H9 (cell line): ENCODE measurements at regions not wholly inside any gene's neighbourhood (a gene's known extent, or its start where the extent isn't known, plus 50 kb on each side); places are given as distances from the start of the nearest gene placed in this dataset.

Experiments
- DNase-seq: peaks from one replicate; pipeline ENCODE4 v3.0.0-alpha.2; 2017
- H2AFZ ChIP-seq: one replicate; pipeline ENCODE4 v1.6.1; 2013; ENCODE audit warnings: mild to moderate bottlenecking, low read length, control low read depth, moderate library complexity
- H2AK5ac ChIP-seq: 2 replicates; pipeline ENCODE4 v1.6.1; 2013; ENCODE audit warnings: low read length, control low read depth, mixed read lengths; ENCODE audit not compliant: insufficient read length
- H2BK120ac ChIP-seq: one replicate; pipeline ENCODE4 v1.6.1; 2013; ENCODE audit warnings: low read depth, mild to moderate bottlenecking, low read length, control low read depth, inconsistent platforms; ENCODE audit not compliant: poor library complexity, severe bottlenecking
- H2BK12ac ChIP-seq: 2 replicates; pipeline ENCODE4 v1.6.1; 2013; ENCODE audit warnings: low read length, control low read depth, mixed read lengths, low read depth; ENCODE audit not compliant: insufficient read length
- H2BK15ac ChIP-seq: 2 replicates; pipeline ENCODE4 v1.6.1; 2013; ENCODE audit warnings: low read depth, low read length, control low read depth
- H2BK20ac ChIP-seq: one replicate; pipeline ENCODE4 v1.6.1; 2013; ENCODE audit warnings: low read depth, mild to moderate bottlenecking, low read length, control low read depth, inconsistent platforms; ENCODE audit not compliant: poor library complexity, severe bottlenecking
- H2BK5ac ChIP-seq: 2 replicates; pipeline ENCODE4 v1.6.1; 2013; ENCODE audit warnings: low read length, control low read depth, mixed read lengths; ENCODE audit not compliant: insufficient read length
- H3K14ac ChIP-seq: 2 replicates; pipeline ENCODE4 v1.6.1; 2013; ENCODE audit warnings: low read length, control low read depth; ENCODE audit not compliant: insufficient read depth
- H3K18ac ChIP-seq: 2 replicates; pipeline ENCODE4 v1.6.1; 2013; ENCODE audit warnings: low read depth, mild to moderate bottlenecking, mixed read lengths, low read length, control low read depth; ENCODE audit not compliant: insufficient read length
- H3K23ac ChIP-seq: 2 replicates; pipeline ENCODE4 v1.6.1; 2013; ENCODE audit warnings: low read length, control low read depth, mixed read lengths, low read depth; ENCODE audit not compliant: insufficient read length
- H3K23me2 ChIP-seq: 2 replicates; pipeline ENCODE4 v1.6.1; 2013; ENCODE audit warnings: low read depth, mild to moderate bottlenecking, mixed read lengths, low read length, control low read depth; ENCODE audit not compliant: insufficient read length, poor library complexity, severe bottlenecking
- H3K27ac ChIP-seq: 2 replicates; pipeline ENCODE4 v1.5.1; 2013; ENCODE audit warnings: low read length, control low read depth, mixed read lengths, low read depth; ENCODE audit not compliant: insufficient read length
- H3K27me3 ChIP-seq: 2 replicates; pipeline ENCODE4 v1.6.1; 2013; ENCODE audit warnings: low read length, control low read depth, inconsistent platforms; ENCODE audit not compliant: insufficient read depth
- H3K4ac ChIP-seq: 2 replicates; pipeline ENCODE4 v1.6.1; 2013; ENCODE audit warnings: low read depth, mild to moderate bottlenecking, control low read depth, inconsistent platforms, low read length, moderate library complexity
- H3K4me1 ChIP-seq: 2 replicates; pipeline ENCODE4 v1.6.1; 2013; ENCODE audit warnings: low read length, control low read depth, inconsistent platforms; ENCODE audit not compliant: insufficient read depth
- H3K4me2 ChIP-seq: 2 replicates; pipeline ENCODE4 v1.6.1; 2013; ENCODE audit warnings: low read length, control low read depth, mixed read lengths; ENCODE audit not compliant: insufficient read length, insufficient read depth
- H3K56ac ChIP-seq: 2 replicates; pipeline ENCODE4 v1.6.1; 2013; ENCODE audit warnings: low read depth, mild to moderate bottlenecking, mixed read lengths, low read length, control low read depth; ENCODE audit not compliant: insufficient read length
- H3K79me1 ChIP-seq: 2 replicates; pipeline ENCODE4 v1.6.1; 2013; ENCODE audit warnings: low read depth, mild to moderate bottlenecking, moderate library complexity, low read length, control low read depth, inconsistent platforms; ENCODE audit not compliant: insufficient read depth, poor library complexity, severe bottlenecking
- H3K79me2 ChIP-seq: 2 replicates; pipeline ENCODE4 v1.6.1; 2013; ENCODE audit warnings: low read length, control low read depth, inconsistent platforms; ENCODE audit not compliant: insufficient read depth
- H3K9ac ChIP-seq: 2 replicates; pipeline ENCODE4 v1.6.1; 2013; ENCODE audit warnings: low read length, control low read depth, mixed read lengths; ENCODE audit not compliant: insufficient read length; ENCODE audit errors: extremely low read depth
- H3K9me3 ChIP-seq: one replicate; pipeline ENCODE4 v1.6.1; 2013; ENCODE audit warnings: low read depth, low read length, inconsistent platforms; ENCODE audit not compliant: control insufficient read depth
- H3T11ph ChIP-seq: one replicate; pipeline ENCODE4 v1.6.1; 2013; ENCODE audit warnings: mild to moderate bottlenecking, low read length, control low read depth, inconsistent platforms
- H4K20me1 ChIP-seq: one replicate; pipeline ENCODE4 v1.6.1; 2013; ENCODE audit not compliant: control insufficient read depth, insufficient read length, insufficient read depth
- H4K5ac ChIP-seq: 2 replicates; pipeline ENCODE4 v1.6.1; 2013; ENCODE audit warnings: low read depth, mild to moderate bottlenecking, mixed read lengths, low read length, control low read depth; ENCODE audit not compliant: insufficient read length
- H4K8ac ChIP-seq: replicated peaks from 2 replicates; pipeline ENCODE4 v1.6.1; 2013; ENCODE audit warnings: low read length, control low read depth, mixed read lengths, low read depth; ENCODE audit not compliant: insufficient read length
- H4K91ac ChIP-seq: 2 replicates; pipeline ENCODE4 v1.6.1; 2013; ENCODE audit warnings: low read depth, mild to moderate bottlenecking, moderate library complexity, mixed read lengths, low read length, control low read depth; ENCODE audit not compliant: insufficient read length
- H3K27ac Mint-ChIP-seq, 3 experiments: 2 replicates in 2 of 3; 3 replicates in 1 of 3; pipeline ENCODE4 v1.8.0; 2020 to 2021; ENCODE audit warnings: mixed read lengths in 3 of 3, mild to moderate bottlenecking in 1 of 3, moderate library complexity in 1 of 3
- H3K27me3 Mint-ChIP-seq: 2 replicates; pipeline ENCODE4 v1.8.0; 2021; ENCODE audit warnings: low read depth, mild to moderate bottlenecking, moderate library complexity, mixed read lengths
- H3K36me3 Mint-ChIP-seq, 3 experiments: 2 replicates in 2 of 3; 3 replicates in 1 of 3; pipeline ENCODE4 v1.8.0; 2020 to 2021; ENCODE audit warnings: low read depth in 3 of 3, mixed read lengths in 3 of 3; ENCODE audit not compliant: insufficient read depth in 1 of 3
- H3K4me1 Mint-ChIP-seq, 2 experiments: 2 replicates each; pipeline ENCODE4 v1.8.0; 2020; ENCODE audit warnings: mixed read lengths in 2 of 2
- H3K4me3 Mint-ChIP-seq, 2 experiments: 2 replicates in 1 of 2; 3 replicates in 1 of 2; pipeline ENCODE4 v1.8.0; 2020 to 2021; ENCODE audit warnings: mild to moderate bottlenecking in 2 of 2, mixed read lengths in 2 of 2, moderate library complexity in 1 of 2
- H3K9me3 Mint-ChIP-seq, 2 experiments: 2 replicates in 1 of 2; 3 replicates in 1 of 2; pipeline ENCODE4 v1.8.0; 2020; ENCODE audit warnings: mild to moderate bottlenecking in 2 of 2, mixed read lengths in 2 of 2, moderate library complexity in 1 of 2
- whole genome bisulfite sequencing: extraction: QIAGEN DNeasy Blood & Tissue Kit; methylation state at CpG from one replicate; pipeline ENCODE4 v1.1.7; 2013; ENCODE audit warnings: missing lambda C conversion rate, low lambda C conversion rate, mixed read lengths; ENCODE audit not compliant: insufficient read length; ENCODE audit errors: extremely low coverage; 5-methylcytosine and 5-hydroxymethylcytosine counted together
- TF ChIP-seq, protein P1 (sequence below): fragments of 200-600 bp; sonication (generic); conservative IDR thresholded peaks from 3 replicates; pipeline ENCODE4 v1.8.0; 2021; ENCODE audit warnings: antibody characterized with exemption, mild to moderate bottlenecking

DNA sequence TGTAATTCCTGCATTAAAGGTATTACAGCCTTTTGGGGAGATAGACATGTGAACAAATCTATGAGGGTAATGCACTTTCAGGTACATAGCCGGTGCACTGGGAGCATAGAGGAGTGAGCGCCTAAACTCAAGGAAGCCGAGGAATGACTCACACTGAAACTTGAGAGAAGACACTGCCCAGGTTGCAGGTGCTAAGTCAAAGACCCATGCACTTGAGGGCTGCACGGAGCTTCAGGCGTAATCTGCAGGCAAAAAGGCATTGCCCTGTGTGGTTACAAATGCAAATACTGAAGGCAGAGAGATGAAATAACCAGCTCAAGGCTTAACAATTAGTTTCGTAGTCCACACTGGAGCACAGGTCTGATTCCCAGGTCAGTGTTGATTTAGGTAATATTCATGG is 51.0 kb upstream of the OSBPL3 start:
- no peak overlapping the region for H2AFZ ChIP-seq
- H2BK120ac ChIP-seq = no peak overlapping the region
- H3K23me2 ChIP-seq = no peaks in the 10 kb centered on the region
- no peaks in the 10 kb centered on the region for H3K79me1 ChIP-seq
- H2BK15ac ChIP-seq = no peak overlapping the region
- H3K79me2 ChIP-seq = no peaks in the 10 kb centered on the region
- no peak overlapping the region for H3K4ac ChIP-seq
- H3K56ac ChIP-seq = no peak overlapping the region
- H2BK5ac ChIP-seq = no peak overlapping the region
- no peak overlapping the region for H3K14ac ChIP-seq
- Mint-ChIP-seq H3K36me3 (peaks cover 2 to 7% (median 2%) of the 10 kb centered on the region in 3 experiments; a peak in 6 of 7 replicates), H3K27me3 (peaks cover 3% of the 10 kb centered on the region), H3K9me3 (peaks cover 4 to 6% of the 10 kb centered on the region in 2 experiments; a peak in 4 of 5 replicates), H3K27ac (no peak overlapping the region), H3K4me1 (peaks cover 24 to 31% of the 10 kb centered on the region in 2 experiments), H3K4me3 (no peak overlapping the region)
- no peak overlapping the region for H3K9ac ChIP-seq
- no peak overlapping the region for H3K4me2 ChIP-seq
- DNase-seq = no peak
- TF ChIP-seq, protein P1, sequence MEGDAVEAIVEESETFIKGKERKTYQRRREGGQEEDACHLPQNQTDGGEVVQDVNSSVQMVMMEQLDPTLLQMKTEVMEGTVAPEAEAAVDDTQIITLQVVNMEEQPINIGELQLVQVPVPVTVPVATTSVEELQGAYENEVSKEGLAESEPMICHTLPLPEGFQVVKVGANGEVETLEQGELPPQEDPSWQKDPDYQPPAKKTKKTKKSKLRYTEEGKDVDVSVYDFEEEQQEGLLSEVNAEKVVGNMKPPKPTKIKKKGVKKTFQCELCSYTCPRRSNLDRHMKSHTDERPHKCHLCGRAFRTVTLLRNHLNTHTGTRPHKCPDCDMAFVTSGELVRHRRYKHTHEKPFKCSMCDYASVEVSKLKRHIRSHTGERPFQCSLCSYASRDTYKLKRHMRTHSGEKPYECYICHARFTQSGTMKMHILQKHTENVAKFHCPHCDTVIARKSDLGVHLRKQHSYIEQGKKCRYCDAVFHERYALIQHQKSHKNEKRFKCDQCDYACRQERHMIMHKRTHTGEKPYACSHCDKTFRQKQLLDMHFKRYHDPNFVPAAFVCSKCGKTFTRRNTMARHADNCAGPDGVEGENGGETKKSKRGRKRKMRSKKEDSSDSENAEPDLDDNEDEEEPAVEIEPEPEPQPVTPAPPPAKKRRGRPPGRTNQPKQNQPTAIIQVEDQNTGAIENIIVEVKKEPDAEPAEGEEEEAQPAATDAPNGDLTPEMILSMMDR = no peak
- no peaks in the 10 kb centered on the region; the same call in 1 of the 2 replicates for H3K4me1 ChIP-seq
- no peak overlapping the region for H3K18ac ChIP-seq
- no peaks in the 10 kb centered on the region for H3K27me3 ChIP-seq
- H2AK5ac ChIP-seq = no peak overlapping the region
- H3K9me3 ChIP-seq = no peaks in the 10 kb centered on the region
- no CpG with 5 or more reads among the region's 6 CpGs for WGBS
- H4K91ac ChIP-seq = no peak overlapping the region
- H4K8ac ChIP-seq = no peak overlapping the region
- no peak overlapping the region for H3T11ph ChIP-seq
- no peak overlapping the region for H3K23ac ChIP-seq
- H2BK20ac ChIP-seq = no peak overlapping the region
- no peak overlapping the region for H4K5ac ChIP-seq
- H4K20me1 ChIP-seq = no peaks in the 10 kb centered on the region
- H3K27ac ChIP-seq = no peak overlapping the region
- no peak overlapping the region for H2BK12ac ChIP-seq
